ENCODE measurements at regions not wholly inside any gene's neighbourhood (a gene's known extent, or its start where the extent isn't known, plus 50 kb on each side); places are given as distances from the start of the nearest gene placed in this dataset.

- Histone ChIP-seq H2AFZ (ENCODE audit: low read length) (no peak overlapping the region), H3K4me1 (ENCODE audit: control insufficient read depth, extremely low read depth, insufficient read depth, low read length) (no peaks in the 10 kb centered on the region), H3K4me2 (ENCODE audit: extremely low read depth, insufficient read depth, low read length) (no peak overlapping the region), H3K9ac (ENCODE audit: insufficient read depth, low read length) (no peak overlapping the region), H3K4me3 (replicated peaks in 1 of 4; ENCODE audit: control extremely low read depth in 1 of 4, insufficient read depth in 1 of 4, low read depth in 3 of 4, low read length in 4 of 4) (no peak overlapping the region), H3K27me3 (ENCODE audit: control insufficient read depth, insufficient read depth, low read length) (no peaks in the 10 kb centered on the region), H3K27ac (ENCODE audit: insufficient read depth, low read length) (no peak overlapping the region), H3K9me3 (ENCODE audit: control insufficient read depth, insufficient read depth, low read depth, low read length) (no peaks in the 10 kb centered on the region), H3K79me2 (ENCODE audit: control insufficient read depth, insufficient read depth, low read length) (no peaks in the 10 kb centered on the region), H3K36me3 (ENCODE audit: control insufficient read depth, insufficient read depth, low read length) (no peaks in the 10 kb centered on the region), H4K20me1 (ENCODE audit: control insufficient read depth, extremely low read depth, insufficient read depth, low read length) (no peaks in the 10 kb centered on the region)
- TF ChIP-seq EZH2 (IDR thresholded peaks at IDR 0.05; ENCODE audit: low read length, missing control alignments) (no peak), CTCF (conservative IDR thresholded peaks at IDR 0.05 in 1 of 2, IDR thresholded peaks at IDR 0.05 in 1 of 2; ENCODE audit: low read depth in 1 of 2, low read length in 2 of 2) (no peak)
- no peak for DNase-seq (ENCODE audit: low read depth in 2 of 2)
Observed at GRCh38 chr10:120789303-120790203, 61.6 kb upstream of the WDR11 start.

- Histone ChIP-seq H4K20me1 (ENCODE audit: control insufficient read depth, extremely low read depth, insufficient read depth, low read length) (no peaks in the 10 kb centered on the region), H3K27ac (ENCODE audit: insufficient read depth, low read length) (no peak overlapping the region), H3K36me3 (ENCODE audit: control insufficient read depth, insufficient read depth, low read length) (no peaks in the 10 kb centered on the region), H3K9me3 (ENCODE audit: control insufficient read depth, insufficient read depth, low read depth, low read length) (no peaks in the 10 kb centered on the region), H3K9ac (ENCODE audit: insufficient read depth, low read length) (no peak overlapping the region), H3K4me3 (replicated peaks in 1 of 4; ENCODE audit: control extremely low read depth in 1 of 4, insufficient read depth in 1 of 4, low read depth in 3 of 4, low read length in 4 of 4) (no peak overlapping the region), H3K4me2 (ENCODE audit: extremely low read depth, insufficient read depth, low read length) (no peak overlapping the region), H2AFZ (ENCODE audit: low read length) (no peak overlapping the region), H3K27me3 (ENCODE audit: control insufficient read depth, insufficient read depth, low read length) (no peaks in the 10 kb centered on the region), H3K4me1 (ENCODE audit: control insufficient read depth, extremely low read depth, insufficient read depth, low read length) (no peaks in the 10 kb centered on the region), H3K79me2 (ENCODE audit: control insufficient read depth, insufficient read depth, low read length) (no peaks in the 10 kb centered on the region)
- no peak for DNase-seq (ENCODE audit: low read depth in 2 of 2)
- no peak for TF ChIP-seq CTCF (conservative IDR thresholded peaks at IDR 0.05 in 1 of 2, IDR thresholded peaks at IDR 0.05 in 1 of 2; ENCODE audit: low read depth in 1 of 2, low read length in 2 of 2)
- TF ChIP-seq EZH2 (IDR thresholded peaks at IDR 0.05; ENCODE audit: low read length, missing control alignments), result no peak
Observed at GRCh38 chr10:120791316-120791715, 59.8 kb upstream of the WDR11 start.

DNA sequence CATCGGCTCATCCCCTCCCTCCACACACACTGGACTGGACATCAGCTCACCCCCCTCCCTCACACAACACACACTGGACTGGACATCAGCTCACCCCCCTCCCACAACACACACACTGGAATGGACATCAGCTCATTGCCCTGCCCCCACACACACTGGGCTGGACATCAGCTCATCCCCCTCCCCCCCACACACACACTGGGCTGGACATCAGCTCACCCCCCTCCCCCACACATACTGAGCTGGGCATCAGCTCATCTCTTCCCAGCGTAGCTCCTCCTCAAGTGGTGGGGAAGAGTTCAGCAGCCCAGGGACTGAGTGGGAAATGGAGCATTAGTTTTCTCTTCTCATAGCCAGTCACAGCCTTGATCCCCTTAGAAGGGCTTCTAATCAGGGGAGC lies 58.1 kb upstream of the WDR11 start:
- no peaks in the 10 kb centered on the region for H3K27me3 ChIP-seq (ENCODE audit: control insufficient read depth, insufficient read depth, low read length)
- no peak overlapping the region for H3K27ac ChIP-seq (ENCODE audit: insufficient read depth, low read length)
- no peaks in the 10 kb centered on the region for H3K79me2 ChIP-seq (ENCODE audit: control insufficient read depth, insufficient read depth, low read length)
- H2AFZ ChIP-seq (ENCODE audit: low read length), result no peak overlapping the region
- H4K20me1 ChIP-seq (ENCODE audit: control insufficient read depth, extremely low read depth, insufficient read depth, low read length), result no peaks in the 10 kb centered on the region
- TF ChIP-seq CTCF (conservative IDR thresholded peaks at IDR 0.05 in 1 of 2, IDR thresholded peaks at IDR 0.05 in 1 of 2; ENCODE audit: low read depth in 1 of 2, low read length in 2 of 2) (no peak), EZH2 (IDR thresholded peaks at IDR 0.05; ENCODE audit: low read length, missing control alignments) (no peak)
- H3K4me1 ChIP-seq (ENCODE audit: control insufficient read depth, extremely low read depth, insufficient read depth, low read length), result no peaks in the 10 kb centered on the region
- H3K36me3 ChIP-seq (ENCODE audit: control insufficient read depth, insufficient read depth, low read length), result no peaks in the 10 kb centered on the region
- H3K4me3 ChIP-seq (replicated peaks in 1 of 4; ENCODE audit: control extremely low read depth in 1 of 4, insufficient read depth in 1 of 4, low read depth in 3 of 4, low read length in 4 of 4), result no peak overlapping the region
- no peaks in the 10 kb centered on the region for H3K9me3 ChIP-seq (ENCODE audit: control insufficient read depth, insufficient read depth, low read depth, low read length)
- no peak for DNase-seq (ENCODE audit: low read depth in 2 of 2)
- no peak overlapping the region for H3K9ac ChIP-seq (ENCODE audit: insufficient read depth, low read length)
- no peak overlapping the region for H3K4me2 ChIP-seq (ENCODE audit: extremely low read depth, insufficient read depth, low read length)

Data from fibroblast of lung (primary cell).